RPMI7951 (cell line): ENCODE measurements at regions not wholly inside any gene's neighbourhood (a gene's known extent, or its start where the extent isn't known, plus 50 kb on each side); places are given as distances from the start of the nearest gene placed in this dataset.

Experiments used
- DNase-seq: peaks from one replicate; pipeline ENCODE4 v3.0.0-alpha.2; 2012; ENCODE audit warnings: low read depth

DNA sequence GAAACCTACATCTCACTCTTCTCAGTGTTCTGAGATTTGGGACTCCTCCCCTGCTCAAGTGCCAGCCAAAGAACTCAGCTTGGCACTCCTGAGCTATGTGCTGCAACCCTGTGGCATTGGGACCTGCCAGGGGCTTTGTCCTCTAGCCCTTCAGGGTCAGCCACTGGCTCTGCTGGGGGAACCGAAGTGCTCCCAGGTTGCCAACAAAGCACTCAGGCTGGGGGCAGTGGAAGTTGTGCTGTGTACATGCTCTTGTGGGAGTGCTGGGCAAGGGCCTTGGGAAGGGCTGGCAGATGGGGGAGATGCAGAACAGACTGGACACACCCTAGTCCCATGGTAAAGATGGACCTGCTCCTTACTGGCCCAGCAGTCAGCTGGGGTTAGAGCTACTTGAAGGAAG is 498.6 kb downstream of the CAAP1 start:
- DNase-seq = no peak

DNA sequence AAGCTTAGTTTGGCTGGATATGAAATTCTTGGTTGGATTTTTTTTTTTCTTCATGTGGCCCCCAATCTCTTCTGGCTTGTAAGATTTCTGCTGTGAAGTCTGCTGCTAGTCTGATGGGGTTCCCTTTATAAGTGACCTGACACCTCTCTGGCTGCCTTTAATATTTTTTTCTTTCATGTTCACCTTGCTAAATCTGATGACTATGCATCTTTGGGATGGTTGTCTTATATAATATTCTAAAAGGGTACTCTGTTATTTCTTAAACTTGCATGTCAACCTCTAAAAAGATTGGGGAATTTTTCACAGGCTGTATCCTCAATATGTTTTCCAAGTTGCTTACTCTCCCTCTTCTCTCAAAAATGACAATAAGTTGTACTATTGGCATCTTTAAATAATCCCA is 500.0 kb downstream of the CAAP1 start:
- no peak for DNase-seq

DNA sequence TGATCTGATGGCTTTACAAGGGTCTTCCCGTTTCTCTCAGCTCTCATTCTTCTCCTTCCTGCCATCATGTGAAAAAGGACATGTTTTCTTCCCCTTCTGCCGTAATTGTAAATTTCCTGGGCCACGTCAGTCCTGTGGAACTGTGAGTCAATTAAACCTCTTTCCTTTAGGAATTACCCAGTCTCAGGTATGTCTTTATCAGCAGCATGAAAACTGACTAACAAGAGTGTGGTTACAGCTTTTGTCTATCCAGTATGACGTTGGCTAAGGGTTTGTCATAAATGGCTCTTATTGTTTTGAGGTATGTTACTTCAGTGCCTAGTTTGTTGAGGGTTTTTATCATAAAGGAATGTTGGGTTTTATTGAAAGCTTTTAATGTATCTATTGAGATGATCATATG is 501.6 kb downstream of the CAAP1 start:
- DNase-seq = peak; percentile 20

DNA sequence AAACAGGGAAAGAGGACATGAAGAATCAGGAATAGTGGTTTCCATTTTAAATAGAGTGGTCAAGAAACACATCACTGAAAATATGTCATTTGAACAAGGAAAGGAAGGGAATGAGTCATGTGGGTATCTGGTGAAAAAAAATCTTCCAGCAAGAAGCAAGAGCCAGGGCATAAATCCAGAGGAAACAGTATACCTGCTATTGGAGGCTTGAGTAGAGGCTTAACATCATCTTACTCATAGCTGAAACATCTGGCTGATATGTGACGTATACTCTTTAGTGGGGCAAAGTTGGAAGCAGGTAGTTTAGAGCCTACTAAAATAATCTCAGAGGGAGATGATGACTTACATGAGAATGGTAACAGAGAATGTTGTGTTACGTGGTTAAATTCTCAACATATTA is 517.2 kb downstream of the CAAP1 start:
- DNase-seq = peak; percentile 89

DNA sequence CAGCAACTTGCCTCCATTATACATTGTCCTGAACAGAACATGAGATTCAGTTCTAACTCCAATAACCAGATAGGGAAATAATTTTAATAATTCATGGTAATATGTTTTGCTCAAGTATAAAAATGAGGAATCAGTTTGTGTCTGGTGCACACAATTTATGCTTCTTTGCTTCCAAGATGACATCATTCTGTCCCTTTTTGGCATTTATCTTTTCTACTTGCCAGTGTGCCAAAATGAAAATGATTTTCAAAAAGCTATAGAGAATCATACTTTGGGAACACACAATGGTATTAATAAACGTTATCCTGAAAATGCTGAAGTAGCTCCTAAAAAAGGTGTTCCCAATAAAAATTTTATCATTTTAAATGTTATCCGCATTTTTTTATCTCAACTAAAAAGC is 519.0 kb downstream of the CAAP1 start:
- DNase-seq = no peak

DNA sequence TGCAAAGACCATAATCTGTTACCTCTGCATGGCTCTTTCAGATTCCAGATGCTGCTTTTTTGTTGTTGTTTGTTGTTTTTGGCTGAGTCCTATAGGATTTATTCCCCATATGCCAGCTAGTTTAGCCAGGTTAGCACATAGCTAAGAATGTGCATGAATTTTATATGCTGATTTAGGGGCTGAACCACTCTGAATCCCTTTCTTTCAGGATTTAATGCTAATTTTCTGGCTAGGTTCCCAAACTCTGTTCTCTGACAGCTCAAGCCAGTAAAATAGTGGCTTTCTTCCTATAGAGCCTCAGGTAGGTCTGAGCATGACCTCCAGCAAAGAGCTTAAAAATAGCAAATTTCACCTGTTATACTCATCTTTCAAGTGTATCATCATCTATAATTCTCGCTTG is 521.4 kb downstream of the CAAP1 start:
- no peak for DNase-seq

DNA sequence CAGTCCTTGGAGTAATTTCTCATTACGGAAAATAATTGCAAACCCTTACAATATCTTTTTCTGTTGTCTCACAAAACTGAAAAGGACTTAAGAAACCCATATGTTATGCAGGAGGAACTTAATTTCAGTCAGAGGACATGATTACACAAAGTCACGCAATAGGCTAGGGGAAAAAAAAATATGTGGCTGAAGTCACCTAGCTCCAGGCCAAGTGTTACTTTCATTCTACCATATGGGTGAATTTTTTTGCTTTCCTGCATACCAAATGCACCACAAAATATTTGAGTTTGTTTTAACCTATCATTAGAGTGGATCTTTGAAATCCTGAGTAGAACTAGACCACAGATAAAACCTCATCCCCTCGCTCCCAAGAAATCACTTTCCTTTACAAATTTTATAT is 523.5 kb downstream of the CAAP1 start:
- peak; percentile 95 for DNase-seq

DNA sequence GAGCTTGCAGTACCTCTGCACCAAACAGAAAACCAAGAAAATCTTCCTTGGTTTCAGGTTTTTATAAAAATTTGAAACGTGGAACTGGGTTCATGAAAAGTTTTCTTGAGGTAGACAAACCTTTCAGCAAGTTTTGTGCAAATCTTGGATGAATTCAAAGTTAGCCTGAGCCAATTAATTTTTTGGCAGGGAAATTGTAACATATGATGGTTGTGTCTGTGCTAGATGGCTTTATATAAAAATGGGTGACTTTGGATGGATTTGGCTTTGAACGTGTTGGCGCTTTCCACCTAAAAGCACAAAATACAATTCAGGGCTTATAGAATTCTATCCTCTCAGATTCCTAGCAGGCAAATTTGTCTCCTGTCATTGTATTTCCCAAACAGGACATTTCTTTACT is 524.4 kb downstream of the CAAP1 start:
- no peak for DNase-seq

DNA sequence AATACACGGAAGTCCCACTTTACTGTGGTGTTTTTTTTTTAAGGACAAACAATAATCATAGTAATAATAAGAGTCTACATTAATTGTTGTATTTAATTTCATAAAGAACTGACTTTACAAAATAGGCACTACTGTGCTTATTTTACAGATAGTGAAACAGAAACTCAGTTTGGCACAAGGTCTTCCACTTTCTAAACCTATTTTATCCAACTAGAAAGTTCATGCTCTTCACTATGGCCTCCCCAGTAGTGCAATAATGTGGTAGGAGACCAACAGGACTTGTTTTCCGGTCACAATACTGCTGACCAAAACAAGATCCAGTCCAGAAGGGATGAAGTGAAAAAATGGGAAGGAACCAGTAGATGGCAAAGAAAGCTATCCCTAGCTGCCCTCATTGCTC is 531.6 kb downstream of the CAAP1 start:
- peak; percentile 31 for DNase-seq

DNA sequence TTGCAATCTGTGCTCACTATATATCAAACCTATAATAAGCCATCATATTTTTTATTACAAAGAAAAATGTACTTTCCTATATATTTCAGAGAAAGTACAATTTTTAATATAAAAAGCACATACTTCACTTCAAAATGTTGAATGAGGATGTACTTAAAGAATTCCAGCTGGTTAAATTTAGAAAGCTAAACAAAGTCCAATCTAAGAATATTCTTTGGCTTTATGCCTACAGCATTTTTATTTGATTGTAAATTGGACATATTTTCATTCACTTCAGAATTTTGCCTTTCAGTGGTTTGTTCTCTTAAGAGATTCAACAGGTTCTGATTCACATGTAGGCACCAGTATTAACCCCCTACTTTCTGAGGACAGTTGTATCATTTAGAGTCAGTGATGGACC is 533.8 kb downstream of the CAAP1 start:
- no peak for DNase-seq

DNA sequence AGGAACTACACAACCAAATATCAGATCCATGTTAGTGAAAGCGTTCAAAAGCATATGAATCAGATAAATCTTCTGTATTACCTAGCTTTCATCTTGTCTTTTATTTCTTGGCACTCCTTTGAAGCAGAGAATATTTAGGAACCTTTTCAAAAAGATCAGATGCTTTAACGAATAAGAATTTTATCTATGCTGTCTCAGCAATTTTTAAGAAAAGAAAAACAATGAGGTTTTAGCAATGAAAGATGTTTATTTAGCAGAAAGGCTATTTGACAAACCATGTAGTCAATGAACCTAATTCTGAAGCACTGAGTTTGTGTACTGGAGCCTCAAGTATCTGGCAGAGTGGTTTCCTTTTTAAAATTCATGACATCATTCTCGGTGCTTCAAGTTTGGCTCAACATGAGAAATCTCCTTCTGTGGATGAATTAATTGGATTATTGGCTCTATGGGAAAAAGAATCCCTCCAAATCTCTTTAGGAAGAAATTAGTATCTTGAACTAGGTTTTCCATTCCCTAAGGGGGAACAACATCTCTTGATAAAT is 534.7 kb downstream of the CAAP1 start:
- no peak for DNase-seq

DNA sequence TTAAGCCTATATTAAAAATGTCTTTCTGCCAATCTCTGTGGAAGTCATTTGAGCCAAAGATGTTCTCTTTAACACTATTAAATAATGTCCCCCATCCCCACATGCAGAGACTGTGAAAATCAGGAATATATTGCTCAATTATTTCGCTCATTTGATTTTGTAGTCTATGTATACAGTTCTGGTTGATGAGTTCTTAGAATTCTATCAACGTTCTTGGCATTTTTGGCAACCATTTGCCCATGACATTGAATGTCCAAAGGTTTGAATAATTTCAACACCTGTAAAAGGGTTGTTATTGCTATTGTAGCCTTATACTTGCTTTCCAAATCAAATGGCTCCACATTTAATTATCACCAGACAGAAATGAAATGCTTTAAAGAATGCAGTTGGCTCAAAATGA is 536.1 kb downstream of the CAAP1 start:
- no peak for DNase-seq

DNA sequence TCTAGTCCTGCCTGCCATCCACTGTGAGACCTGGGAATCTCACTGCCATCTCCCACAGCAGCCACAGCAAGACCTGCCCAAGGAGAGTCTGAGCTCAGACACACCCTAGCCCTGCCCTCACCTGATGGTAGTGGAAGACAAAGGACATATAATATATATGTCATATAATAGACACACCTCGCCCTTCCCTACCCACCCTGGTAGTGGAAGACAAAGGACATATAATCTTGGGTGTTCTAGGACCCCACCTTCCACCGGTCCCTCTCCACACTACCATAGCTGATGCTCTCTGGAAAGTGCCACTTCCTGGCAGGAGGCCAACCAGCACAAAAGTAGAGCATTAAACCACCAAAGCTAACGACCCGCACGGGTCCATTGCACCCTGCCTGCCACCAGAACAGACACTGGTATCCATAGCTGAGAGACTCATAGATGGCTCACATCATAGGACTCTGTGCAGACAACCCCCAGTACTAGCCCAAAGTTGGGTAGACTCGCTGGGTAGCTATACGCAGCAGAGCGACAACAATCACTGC is 545.6 kb downstream of the CAAP1 start:
- no peak for DNase-seq

DNA sequence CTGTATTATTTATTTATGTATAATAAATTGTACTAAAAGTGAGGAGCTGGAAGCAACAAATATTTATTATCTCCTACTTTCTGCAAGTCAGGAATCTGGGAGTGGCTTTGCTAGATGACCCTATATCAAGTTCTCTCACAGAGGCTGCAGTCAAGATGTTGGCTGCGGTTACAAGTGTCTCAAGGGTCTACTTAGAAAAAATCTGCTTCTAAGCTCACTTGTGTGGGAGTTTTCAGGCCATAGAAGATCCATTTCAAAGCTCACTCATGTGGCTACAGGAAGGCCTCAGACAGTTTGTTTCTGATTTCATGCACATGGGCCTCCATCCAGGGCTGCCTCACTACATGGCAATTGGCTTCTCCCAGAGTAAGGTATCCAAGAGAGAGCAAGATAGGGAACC is 551.1 kb downstream of the CAAP1 start:
- peak; percentile 29 for DNase-seq

DNA sequence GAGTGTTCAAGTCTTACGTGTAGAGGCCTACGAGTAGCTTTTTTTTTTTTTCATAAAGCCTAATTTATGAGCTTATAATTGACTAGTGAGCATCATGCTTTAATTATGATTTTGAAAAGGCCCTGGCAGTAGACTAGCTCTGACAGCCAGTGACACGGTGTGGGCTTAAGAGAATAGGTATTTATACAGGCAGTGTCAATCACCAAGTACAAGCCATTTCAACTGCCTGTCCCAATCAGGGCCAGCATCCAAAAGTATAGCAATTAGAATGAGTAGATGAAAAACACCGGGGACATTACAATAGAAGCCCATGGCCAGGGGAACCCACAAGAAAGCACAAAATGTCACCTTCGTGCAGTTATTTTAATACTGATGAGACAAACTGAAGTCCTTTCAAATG is 552.8 kb downstream of the CAAP1 start:
- DNase-seq = no peak

DNA sequence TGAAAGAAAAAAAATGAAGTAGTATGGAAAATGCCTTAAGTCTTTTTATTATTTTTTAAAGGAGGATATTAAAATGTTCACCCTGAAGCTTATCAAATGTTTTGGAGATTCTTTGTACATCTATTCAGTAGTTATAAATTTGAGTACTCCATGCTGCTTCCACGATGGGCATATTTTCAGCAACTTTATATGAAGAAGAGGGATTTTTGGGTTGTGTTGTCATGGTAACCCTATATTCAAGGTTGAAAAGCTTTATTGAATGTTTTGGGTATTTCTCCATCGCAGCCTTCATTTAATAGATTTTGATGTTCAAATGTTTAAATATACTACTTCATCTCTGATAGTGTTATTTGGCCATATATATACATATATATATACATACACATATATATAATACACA is 557.5 kb downstream of the CAAP1 start:
- DNase-seq = no peak

DNA sequence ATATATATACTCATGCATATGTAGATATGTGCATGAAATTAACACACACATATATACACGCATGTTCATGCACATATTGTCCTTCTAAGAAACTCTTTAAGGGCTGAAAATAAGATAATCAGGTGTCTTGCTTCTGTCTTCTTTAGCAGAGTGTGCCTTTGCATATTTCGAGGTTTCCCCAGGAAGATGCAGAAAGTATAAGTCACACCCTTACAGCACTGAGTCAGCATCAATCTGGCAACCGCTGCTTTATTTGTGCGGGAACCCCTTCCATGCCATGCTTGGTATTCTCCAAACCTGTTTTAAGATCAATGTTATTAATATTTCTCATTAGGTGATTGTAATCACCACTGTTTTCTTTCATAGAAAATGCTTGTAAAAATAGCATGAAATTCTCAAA is 557.9 kb downstream of the CAAP1 start:
- peak; percentile 33 for DNase-seq

DNA sequence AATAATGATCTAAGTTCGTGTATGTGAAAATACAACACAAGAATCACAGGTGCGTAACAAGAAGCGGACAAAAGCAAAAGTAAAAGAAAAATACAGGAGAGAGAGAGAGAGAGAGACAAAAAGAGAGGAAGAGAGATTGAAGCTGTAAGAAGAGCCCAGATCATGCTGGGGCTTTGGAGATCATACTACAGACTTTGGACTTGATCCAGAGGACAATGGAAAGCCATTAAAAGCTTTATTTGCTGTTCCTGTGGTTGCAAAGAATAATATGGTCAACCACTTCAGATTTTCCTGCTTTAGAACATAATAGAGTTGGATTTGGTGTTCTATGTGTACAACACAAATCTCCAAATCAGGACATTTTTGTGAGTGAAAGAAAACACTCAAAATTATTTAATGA is 561.4 kb downstream of the CAAP1 start:
- peak; percentile 21 for DNase-seq

DNA sequence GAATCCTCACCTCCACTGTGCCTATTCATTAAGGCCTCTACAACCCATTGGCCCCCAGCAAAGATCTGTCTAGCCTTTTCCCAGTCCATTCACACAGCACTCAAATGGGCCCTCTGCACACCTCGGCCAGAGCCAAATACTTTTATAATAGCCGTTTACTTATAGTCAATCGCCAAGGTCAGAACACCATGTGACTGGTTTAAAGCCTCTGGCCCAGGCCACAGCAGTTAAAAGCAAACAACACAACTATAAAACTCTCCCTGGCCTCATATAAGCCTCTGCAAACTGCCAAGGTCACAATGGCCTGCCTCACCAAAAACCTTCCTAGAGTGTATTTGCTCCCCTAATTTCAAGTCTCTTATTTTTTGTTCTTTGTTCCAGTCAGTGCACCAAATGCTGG is 562.6 kb downstream of the CAAP1 start:
- DNase-seq = no peak

DNA sequence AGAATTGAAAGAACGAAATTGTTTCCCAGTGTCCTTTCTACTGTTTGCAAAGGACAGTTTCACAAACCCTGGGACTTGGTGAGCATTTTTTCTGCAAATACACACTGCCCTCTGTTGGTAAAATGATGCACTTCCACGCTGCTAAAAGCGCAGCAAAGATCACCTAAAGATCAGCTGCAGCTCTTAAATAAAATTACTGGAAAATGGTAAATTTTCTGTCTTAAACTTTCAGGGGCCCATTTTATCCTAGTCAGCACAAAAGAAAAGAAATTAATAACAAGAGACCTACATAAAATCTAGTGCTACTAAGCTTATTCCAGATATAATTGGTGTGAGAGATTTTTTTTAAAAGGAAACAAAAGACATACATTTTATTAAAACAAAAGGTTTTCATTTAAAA is 566.0 kb downstream of the CAAP1 start:
- DNase-seq = peak; percentile 71

DNA sequence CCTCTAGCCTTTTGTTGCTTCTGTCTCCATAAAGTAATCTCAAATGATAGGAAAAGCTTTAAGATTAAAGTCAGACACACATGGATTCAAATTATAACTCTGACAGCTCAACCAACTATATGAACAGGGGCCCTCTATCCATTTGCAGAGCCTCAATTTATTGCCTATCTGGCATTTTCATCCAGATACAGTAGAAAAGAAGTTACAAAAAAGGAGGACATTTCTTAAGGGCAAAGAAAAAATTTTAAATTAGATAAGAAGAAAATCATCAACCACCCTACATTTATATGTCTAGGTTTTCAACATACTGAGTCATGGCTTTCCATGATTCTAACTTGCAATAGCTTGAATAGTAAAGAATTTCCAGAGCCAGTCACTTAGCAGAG is 567.2 kb downstream of the CAAP1 start:
- no peak for DNase-seq

DNA sequence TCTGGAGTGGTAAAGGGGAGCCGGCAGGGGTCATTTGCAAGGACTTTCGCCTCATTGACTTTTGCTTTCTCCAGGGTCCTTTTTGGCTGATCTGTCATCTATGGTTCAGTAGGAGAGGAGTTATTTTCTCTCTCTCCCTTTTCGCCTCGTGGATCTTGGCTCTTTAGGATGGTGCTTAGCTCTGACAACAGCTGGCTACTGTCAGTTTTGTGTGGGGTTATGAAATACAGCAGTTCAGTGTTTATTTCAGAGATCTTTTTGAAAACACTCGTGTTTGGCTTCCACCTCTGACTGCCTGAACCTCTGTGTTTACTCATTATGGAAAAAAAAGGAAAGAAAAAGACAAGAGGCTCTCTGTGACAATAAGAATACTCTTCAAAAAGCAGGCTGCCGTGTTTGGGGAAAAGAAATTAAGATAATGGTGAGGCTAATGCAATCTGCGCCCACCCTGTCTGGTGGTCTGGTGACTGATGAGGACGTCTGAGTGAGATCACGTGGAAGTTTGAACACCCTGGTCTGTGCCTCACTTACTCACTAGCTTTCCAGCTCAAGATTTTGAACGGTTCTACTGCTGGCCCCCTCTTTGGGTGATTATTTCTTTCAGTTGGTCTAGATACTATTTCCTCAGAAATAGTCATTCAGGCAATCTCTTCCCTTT is 567.7 kb downstream of the CAAP1 start:
- no peak for DNase-seq

DNA sequence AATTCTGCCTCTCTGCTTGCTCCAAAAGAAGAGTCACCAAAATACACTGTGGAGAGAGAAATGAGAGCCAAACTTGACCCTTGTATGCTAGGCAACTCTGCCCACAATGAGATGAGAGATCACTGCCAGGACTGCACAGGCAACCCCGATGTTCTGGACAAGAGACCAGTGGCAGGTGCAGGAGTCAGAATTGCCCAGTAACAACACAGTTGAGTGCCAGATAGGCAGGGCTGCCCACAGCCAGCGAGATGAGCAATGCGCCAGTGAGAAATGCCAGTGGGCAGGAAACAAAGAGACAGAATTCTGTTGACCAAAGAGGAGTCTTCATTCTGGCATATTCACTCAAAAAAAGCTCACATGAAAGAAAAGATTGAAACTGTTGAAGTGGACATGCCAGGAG is 570.7 kb downstream of the CAAP1 start:
- DNase-seq = no peak

DNA sequence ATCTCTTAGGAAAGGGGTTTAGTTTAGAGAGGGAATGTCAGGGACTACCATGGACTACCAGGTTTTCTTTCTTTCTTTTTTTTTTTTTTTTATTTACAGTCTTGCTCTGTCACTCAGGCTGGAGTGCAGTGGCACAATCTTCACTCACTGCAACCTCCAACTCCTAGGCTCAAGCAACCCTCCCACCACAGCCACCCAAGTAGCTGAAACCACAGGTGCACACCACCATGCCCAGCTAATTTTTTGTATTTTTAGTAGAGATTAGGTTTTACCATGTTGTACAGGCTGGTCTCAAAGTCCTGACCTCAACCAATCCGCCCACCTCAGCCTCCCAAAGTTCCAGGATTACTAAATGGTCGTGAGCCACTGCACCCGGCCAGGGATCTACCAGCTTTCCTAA is 572.7 kb downstream of the CAAP1 start:
- no peak for DNase-seq
